ENCODE measurements at regions not wholly inside any gene's neighbourhood (a gene's known extent, or its start where the extent isn't known, plus 50 kb on each side); places are given as distances from the start of the nearest gene placed in this dataset.

DNA sequence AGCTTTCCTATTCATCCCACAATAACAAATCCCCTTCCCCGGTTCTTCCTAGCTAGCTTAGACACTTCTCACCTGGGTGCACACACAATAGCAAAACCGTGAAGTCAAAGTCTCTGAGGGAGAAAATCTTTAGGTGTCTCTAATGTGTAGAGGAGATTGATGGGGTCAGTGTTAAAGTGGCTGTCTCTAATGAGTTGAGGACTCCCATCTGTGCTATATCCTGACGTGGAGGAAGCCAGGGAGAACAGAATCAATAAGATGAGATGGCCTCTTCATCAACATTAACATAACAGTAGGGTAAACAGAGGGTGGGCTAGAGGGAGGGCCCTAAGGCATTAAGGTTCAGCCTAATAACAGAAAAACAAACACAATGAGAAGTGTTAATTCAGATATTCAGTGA lies 120.4 kb downstream of the SLC5A7 start:
- no peak for DNase-seq (ENCODE audit: low read depth, low spot score)
- Histone ChIP-seq H3K4me2 (ENCODE audit: low read length) (no peak overlapping the region), H3K79me2 (ENCODE audit: insufficient read depth, low read length) (no peaks in the 10 kb centered on the region), H3K27me3 (ENCODE audit: insufficient read depth, low read length) (no peaks in the 10 kb centered on the region), H3K9me2 (ENCODE audit: insufficient read depth) (no peaks in the 10 kb centered on the region), H2AFZ (ENCODE audit: low read depth, low read length, poor library complexity, severe bottlenecking) (no peak overlapping the region), H3K4me3 (replicated peaks in 1 of 2; ENCODE audit: low read depth in 1 of 2, low read length in 2 of 2) (no peak overlapping the region), H3K4me1 (ENCODE audit: control insufficient read depth in 1 of 2, insufficient read depth in 2 of 2, low read length in 2 of 2) (no peaks in the 10 kb centered on the region), H3K27ac (ENCODE audit: low read depth, low read length) (no peak overlapping the region), H3K9ac (ENCODE audit: low read length) (no peak overlapping the region), H3K36me3 (ENCODE audit: control insufficient read depth in 1 of 2, insufficient read depth in 2 of 2, low read length in 2 of 2) (no peaks in the 10 kb centered on the region), H3K9me3 (ENCODE audit: control insufficient read depth in 1 of 2, insufficient read depth in 1 of 2, low read depth in 1 of 2, low read length in 2 of 2) (no peaks in the 10 kb centered on the region), H4K20me1 (ENCODE audit: insufficient read depth) (no peaks in the 10 kb centered on the region)
- ChIA-PET CTCF (no interaction called here), RAD21 (ENCODE audit: low non-redundant PET in 1 of 2, low total read pairs in 2 of 2, uncharacterized antibody in 2 of 2, unreplicated experiment in 2 of 2) (no interaction called here), POLR2A (no interaction called here)
- no peak for TF ChIP-seq MAX (IDR thresholded peaks at IDR 0.05)
- TF ChIP-seq ZNF274 (IDR thresholded peaks at IDR 0.05; ENCODE audit: low read depth, low read length): no peak
- TF ChIP-seq, protein P1, sequence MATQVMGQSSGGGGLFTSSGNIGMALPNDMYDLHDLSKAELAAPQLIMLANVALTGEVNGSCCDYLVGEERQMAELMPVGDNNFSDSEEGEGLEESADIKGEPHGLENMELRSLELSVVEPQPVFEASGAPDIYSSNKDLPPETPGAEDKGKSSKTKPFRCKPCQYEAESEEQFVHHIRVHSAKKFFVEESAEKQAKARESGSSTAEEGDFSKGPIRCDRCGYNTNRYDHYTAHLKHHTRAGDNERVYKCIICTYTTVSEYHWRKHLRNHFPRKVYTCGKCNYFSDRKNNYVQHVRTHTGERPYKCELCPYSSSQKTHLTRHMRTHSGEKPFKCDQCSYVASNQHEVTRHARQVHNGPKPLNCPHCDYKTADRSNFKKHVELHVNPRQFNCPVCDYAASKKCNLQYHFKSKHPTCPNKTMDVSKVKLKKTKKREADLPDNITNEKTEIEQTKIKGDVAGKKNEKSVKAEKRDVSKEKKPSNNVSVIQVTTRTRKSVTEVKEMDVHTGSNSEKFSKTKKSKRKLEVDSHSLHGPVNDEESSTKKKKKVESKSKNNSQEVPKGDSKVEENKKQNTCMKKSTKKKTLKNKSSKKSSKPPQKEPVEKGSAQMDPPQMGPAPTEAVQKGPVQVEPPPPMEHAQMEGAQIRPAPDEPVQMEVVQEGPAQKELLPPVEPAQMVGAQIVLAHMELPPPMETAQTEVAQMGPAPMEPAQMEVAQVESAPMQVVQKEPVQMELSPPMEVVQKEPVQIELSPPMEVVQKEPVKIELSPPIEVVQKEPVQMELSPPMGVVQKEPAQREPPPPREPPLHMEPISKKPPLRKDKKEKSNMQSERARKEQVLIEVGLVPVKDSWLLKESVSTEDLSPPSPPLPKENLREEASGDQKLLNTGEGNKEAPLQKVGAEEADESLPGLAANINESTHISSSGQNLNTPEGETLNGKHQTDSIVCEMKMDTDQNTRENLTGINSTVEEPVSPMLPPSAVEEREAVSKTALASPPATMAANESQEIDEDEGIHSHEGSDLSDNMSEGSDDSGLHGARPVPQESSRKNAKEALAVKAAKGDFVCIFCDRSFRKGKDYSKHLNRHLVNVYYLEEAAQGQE (IDR thresholded peaks at IDR 0.05; ENCODE audit: low read depth): no peak
- no peak for ATAC-seq
- intact Hi-C loops (cut with micrococcal nuclease): no loop called here
- no TSS peak for BruUV-seq (replicated peaks)

GRCh38 chr2:108111936-108112335 lies 125.6 kb downstream of the SLC5A7 start:
- H3K4me1 ChIP-seq (ENCODE audit: control insufficient read depth in 1 of 2, insufficient read depth in 2 of 2, low read length in 2 of 2): no peaks in the 10 kb centered on the region
- DNase-seq (ENCODE audit: low read depth, low spot score) (no peak), ATAC-seq (no peak)
- H4K20me1 ChIP-seq (ENCODE audit: insufficient read depth): no peaks in the 10 kb centered on the region
- H3K4me2 ChIP-seq (ENCODE audit: low read length): no peak overlapping the region
- intact Hi-C loops (cut with micrococcal nuclease): no loop called here
- no peak overlapping the region for H2AFZ ChIP-seq (ENCODE audit: low read depth, low read length, poor library complexity, severe bottlenecking)
- POLR2A ChIA-PET: no interaction called here
- H3K27ac ChIP-seq (ENCODE audit: low read depth, low read length): no peak overlapping the region
- H3K79me2 ChIP-seq (ENCODE audit: insufficient read depth, low read length): no peaks in the 10 kb centered on the region
- H3K36me3 ChIP-seq (ENCODE audit: control insufficient read depth in 1 of 2, insufficient read depth in 2 of 2, low read length in 2 of 2): no peaks in the 10 kb centered on the region
- no peaks in the 10 kb centered on the region for H3K27me3 ChIP-seq (ENCODE audit: insufficient read depth, low read length)
- H3K9ac ChIP-seq (ENCODE audit: low read length): no peak overlapping the region
- no peak overlapping the region for H3K4me3 ChIP-seq (replicated peaks in 1 of 2; ENCODE audit: low read depth in 1 of 2, low read length in 2 of 2)
- RAD21 ChIA-PET (ENCODE audit: low non-redundant PET in 1 of 2, low total read pairs in 2 of 2, uncharacterized antibody in 2 of 2, unreplicated experiment in 2 of 2): no interaction called here
- no TSS peak for BruUV-seq (replicated peaks)
- CTCF ChIA-PET: no interaction called here
- H3K9me3 ChIP-seq (ENCODE audit: control insufficient read depth in 1 of 2, insufficient read depth in 1 of 2, low read depth in 1 of 2, low read length in 2 of 2): no peaks in the 10 kb centered on the region
- TF ChIP-seq ELF1 (IDR thresholded peaks at IDR 0.05; ENCODE audit: borderline replicate concordance, low read depth) (no peak), TCF7L2 (IDR thresholded peaks at IDR 0.05; ENCODE audit: borderline replicate concordance, extremely low read depth, insufficient read depth, insufficient read length) (no peak), SP1 (IDR thresholded peaks at IDR 0.05; ENCODE audit: low read depth) (no peak)
- no peaks in the 10 kb centered on the region for H3K9me2 ChIP-seq (ENCODE audit: insufficient read depth)

All from HCT116 (cell line).